Glutamatergic neuron (in vitro differentiated cells): ENCODE measurements at regions not wholly inside any gene's neighbourhood (a gene's known extent, or its start where the extent isn't known, plus 50 kb on each side); places are given as distances from the start of the nearest gene placed in this dataset.

Experiments used
- DNase-seq: peaks from one replicate; pipeline ENCODE4 v3.0.0; 2022
- H3K27ac Mint-ChIP-seq: one replicate; pipeline ENCODE4 v1.8.0; 2020; ENCODE audit warnings: mild to moderate bottlenecking, mixed read lengths, inconsistent platforms; ENCODE audit not compliant: unreplicated experiment
- H3K27me3 Mint-ChIP-seq: one replicate; pipeline ENCODE4 v1.8.0; 2020; ENCODE audit warnings: mild to moderate bottlenecking, moderate library complexity, mixed read lengths, inconsistent platforms; ENCODE audit not compliant: unreplicated experiment
- H3K36me3 Mint-ChIP-seq: one replicate; pipeline ENCODE4 v1.8.0; 2020; ENCODE audit warnings: mild to moderate bottlenecking, mixed read lengths, inconsistent platforms; ENCODE audit not compliant: unreplicated experiment
- H3K4me1 Mint-ChIP-seq: one replicate; pipeline ENCODE4 v1.8.0; 2020; ENCODE audit warnings: mild to moderate bottlenecking, low read depth, mixed read lengths, inconsistent platforms; ENCODE audit not compliant: unreplicated experiment
- H3K4me3 Mint-ChIP-seq: one replicate; pipeline ENCODE4 v1.8.0; 2020; ENCODE audit warnings: mild to moderate bottlenecking, mixed read lengths, inconsistent platforms; ENCODE audit not compliant: unreplicated experiment
- H3K9me3 Mint-ChIP-seq: one replicate; pipeline ENCODE4 v1.8.0; 2020; ENCODE audit warnings: mild to moderate bottlenecking, moderate library complexity, mixed read lengths, inconsistent platforms; ENCODE audit not compliant: unreplicated experiment
- CTCF ChIP-seq: fragments of 200-600 bp; sonication (generic); IDR thresholded peaks from one replicate; pipeline ENCODE4 v1.5.0; 2021; ENCODE audit not compliant: partially characterized antibody, unreplicated experiment

GRCh38 chr9:135273008-135273407 lies 185.5 kb downstream of the OLFM1 start:
- Mint-ChIP-seq H3K4me1 (peaks cover 54% of the 10 kb centered on the region), H3K27me3 (peaks cover 18% of the 10 kb centered on the region)

GRCh38 chr9:135275163-135275562 lies 187.7 kb downstream of the OLFM1 start:
- TF ChIP-seq CTCF = no peak
- no peaks in the 10 kb centered on the region for H3K36me3 Mint-ChIP-seq
- peaks cover 18% of the 10 kb centered on the region for H3K27me3 Mint-ChIP-seq
- H3K27ac Mint-ChIP-seq = peak overlapping the region; percentile 29
- H3K4me3 Mint-ChIP-seq = no peak overlapping the region
- H3K4me1 Mint-ChIP-seq = peaks cover 46% of the 10 kb centered on the region
- no peak for DNase-seq
- H3K9me3 Mint-ChIP-seq = peaks cover 22% of the 10 kb centered on the region

More at GRCh38 chr9:135273008-135273407, 185.5 kb downstream of the OLFM1 start:
- TF ChIP-seq CTCF = no peak
- peak; percentile 79 for DNase-seq
- Mint-ChIP-seq H3K4me3 (peak overlapping the region; percentile 47), H3K27ac (peak overlapping the region; percentile 96), H3K9me3 (peaks cover 31% of the 10 kb centered on the region), H3K36me3 (no peaks in the 10 kb centered on the region)

GRCh38 chr9:135275571-135276289 lies 188.3 kb downstream of the OLFM1 start:
- DNase-seq = no peak
- H3K27ac Mint-ChIP-seq = peak overlapping the region; percentile 75
- H3K4me3 Mint-ChIP-seq = no peak overlapping the region

GRCh38 chr9:135277219-135278201 lies 190.0 kb downstream of the OLFM1 start:
- Mint-ChIP-seq H3K27ac (no peak overlapping the region), H3K4me3 (no peak overlapping the region), H3K9me3 (peaks cover 6% of the 10 kb centered on the region), H3K4me1 (peaks cover 27% of the 10 kb centered on the region), H3K27me3 (peaks cover 10% of the 10 kb centered on the region), H3K36me3 (no peaks in the 10 kb centered on the region)
- no peak for DNase-seq
- TF ChIP-seq CTCF = no peak

More at GRCh38 chr9:135275571-135276289, 188.3 kb downstream of the OLFM1 start:
- TF ChIP-seq CTCF = no peak
- Mint-ChIP-seq H3K27me3 (peaks cover 17% of the 10 kb centered on the region), H3K4me1 (peaks cover 40% of the 10 kb centered on the region), H3K36me3 (no peaks in the 10 kb centered on the region), H3K9me3 (peaks cover 19% of the 10 kb centered on the region)

- Mint-ChIP-seq H3K36me3 (no peaks in the 10 kb centered on the region), H3K4me3 (no peak overlapping the region), H3K4me1 (peaks cover 21% of the 10 kb centered on the region), H3K9me3 (peaks cover 1% of the 10 kb centered on the region), H3K27me3 (peaks cover 6% of the 10 kb centered on the region), H3K27ac (no peak overlapping the region)
- no peak for TF ChIP-seq CTCF
- no peak for DNase-seq
Observed at GRCh38 chr9:135278586-135278985, 191.1 kb downstream of the OLFM1 start.
